ENCODE measurements at regions not wholly inside any gene's neighbourhood (a gene's known extent, or its start where the extent isn't known, plus 50 kb on each side); places are given as distances from the start of the nearest gene placed in this dataset.

DNA sequence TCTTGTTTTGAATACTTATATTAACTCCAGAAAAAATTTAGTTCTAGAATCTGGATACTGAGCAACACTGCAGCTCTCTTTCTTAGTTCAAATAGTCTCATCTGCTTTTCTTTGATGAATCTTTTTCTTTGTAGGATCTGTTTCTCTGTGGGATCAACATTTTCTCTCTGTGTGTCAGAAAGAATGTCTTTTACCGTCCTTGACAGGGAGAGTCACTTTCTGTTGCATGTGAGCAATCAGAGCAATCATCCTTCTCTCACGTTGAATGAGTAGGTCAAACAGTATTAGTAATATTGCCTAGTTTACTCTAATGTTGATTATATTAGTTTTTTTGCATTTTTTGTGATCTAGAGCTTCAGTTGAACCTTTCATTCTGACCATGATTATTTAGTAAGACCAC is 130.9 kb downstream of the TRMT11 start:
- Mint-ChIP-seq H3K4me1 (peaks cover 9% of the 10 kb centered on the region), H3K9me3 (peaks cover 5% of the 10 kb centered on the region), H3K27me3 (ENCODE audit: low read depth) (no peaks in the 10 kb centered on the region), H3K36me3 (peaks cover 1% of the 10 kb centered on the region), H3K4me3 (no peak overlapping the region), H3K27ac (no peak overlapping the region)
- TF ChIP-seq, protein P1, sequence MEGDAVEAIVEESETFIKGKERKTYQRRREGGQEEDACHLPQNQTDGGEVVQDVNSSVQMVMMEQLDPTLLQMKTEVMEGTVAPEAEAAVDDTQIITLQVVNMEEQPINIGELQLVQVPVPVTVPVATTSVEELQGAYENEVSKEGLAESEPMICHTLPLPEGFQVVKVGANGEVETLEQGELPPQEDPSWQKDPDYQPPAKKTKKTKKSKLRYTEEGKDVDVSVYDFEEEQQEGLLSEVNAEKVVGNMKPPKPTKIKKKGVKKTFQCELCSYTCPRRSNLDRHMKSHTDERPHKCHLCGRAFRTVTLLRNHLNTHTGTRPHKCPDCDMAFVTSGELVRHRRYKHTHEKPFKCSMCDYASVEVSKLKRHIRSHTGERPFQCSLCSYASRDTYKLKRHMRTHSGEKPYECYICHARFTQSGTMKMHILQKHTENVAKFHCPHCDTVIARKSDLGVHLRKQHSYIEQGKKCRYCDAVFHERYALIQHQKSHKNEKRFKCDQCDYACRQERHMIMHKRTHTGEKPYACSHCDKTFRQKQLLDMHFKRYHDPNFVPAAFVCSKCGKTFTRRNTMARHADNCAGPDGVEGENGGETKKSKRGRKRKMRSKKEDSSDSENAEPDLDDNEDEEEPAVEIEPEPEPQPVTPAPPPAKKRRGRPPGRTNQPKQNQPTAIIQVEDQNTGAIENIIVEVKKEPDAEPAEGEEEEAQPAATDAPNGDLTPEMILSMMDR (IDR thresholded peaks at IDR 0.05; ENCODE audit: unreplicated experiment) = no peak
- DNase-seq (ENCODE audit: low spot score in 2 of 2, unreplicated experiment in 2 of 2) = no peak

DNA sequence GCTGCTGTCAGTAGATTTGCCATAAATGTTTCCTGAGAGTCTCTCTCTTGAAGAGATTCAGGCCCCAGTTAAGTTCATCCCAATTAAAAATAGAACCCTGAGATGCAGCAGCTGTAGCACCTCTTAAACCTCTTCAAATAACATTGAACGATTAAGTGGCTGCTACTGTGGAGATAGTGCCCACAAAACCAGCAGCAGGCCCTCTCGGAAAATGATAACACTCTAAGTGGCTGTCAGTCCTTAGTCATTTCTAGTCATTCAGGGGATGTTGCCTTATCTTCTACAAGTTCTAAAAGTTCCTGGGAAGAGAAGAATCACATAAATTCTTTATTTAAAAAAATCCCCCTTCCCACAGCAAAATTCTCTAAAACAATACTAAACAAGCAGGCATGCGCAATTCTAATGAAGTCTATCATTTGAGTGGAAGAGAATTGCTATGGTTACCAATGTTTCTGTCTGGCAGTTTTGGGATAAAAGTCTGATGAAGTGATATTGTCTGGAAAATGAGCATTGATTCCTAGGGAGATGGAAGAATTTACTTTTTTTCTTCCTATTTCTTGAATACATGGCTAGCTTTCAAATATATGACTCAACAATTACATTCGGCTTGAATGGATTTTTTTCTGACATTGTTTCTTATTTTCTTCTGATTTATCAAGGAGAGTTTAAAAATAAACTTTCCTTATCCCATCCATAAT is 131.9 kb downstream of the TRMT11 start:
- H3K36me3 Mint-ChIP-seq = peaks cover 3% of the 10 kb centered on the region
- TF ChIP-seq, protein P1 (IDR thresholded peaks at IDR 0.05; ENCODE audit: unreplicated experiment) = no peak
- H3K4me1 Mint-ChIP-seq = peaks cover 4% of the 10 kb centered on the region
- DNase-seq (ENCODE audit: low spot score in 2 of 2, unreplicated experiment in 2 of 2) = no peak
- no peak overlapping the region for H3K27ac Mint-ChIP-seq
- H3K9me3 Mint-ChIP-seq = peaks cover 6% of the 10 kb centered on the region
- no peak overlapping the region for H3K4me3 Mint-ChIP-seq
- no peaks in the 10 kb centered on the region for H3K27me3 Mint-ChIP-seq (ENCODE audit: low read depth)

DNA sequence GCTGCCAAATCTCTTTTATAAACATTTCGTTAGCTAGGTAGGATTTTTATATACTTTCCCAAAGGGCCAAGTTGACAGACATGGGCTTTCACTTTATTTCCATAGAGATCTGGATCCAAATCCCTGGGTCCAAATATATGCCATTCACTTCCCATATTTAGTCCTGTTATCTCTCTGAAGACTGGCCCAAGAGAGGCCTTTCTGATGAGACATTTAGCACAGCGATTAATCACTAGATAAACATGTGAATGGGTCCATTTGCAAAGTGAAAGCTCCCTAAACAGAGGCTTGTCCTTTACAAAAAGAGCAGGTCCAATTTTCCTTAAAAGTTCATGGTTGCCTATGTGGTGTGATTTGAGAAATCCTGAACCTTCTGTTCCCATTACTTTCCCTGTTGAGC is 132.6 kb downstream of the TRMT11 start:
- no peak overlapping the region for H3K4me3 Mint-ChIP-seq
- peaks cover 3% of the 10 kb centered on the region for H3K36me3 Mint-ChIP-seq
- TF ChIP-seq, protein P1 (IDR thresholded peaks at IDR 0.05; ENCODE audit: unreplicated experiment) = no peak
- H3K9me3 Mint-ChIP-seq = peaks cover 6% of the 10 kb centered on the region
- no peak overlapping the region for H3K27ac Mint-ChIP-seq
- H3K27me3 Mint-ChIP-seq (ENCODE audit: low read depth) = no peaks in the 10 kb centered on the region
- DNase-seq (ENCODE audit: low spot score in 2 of 2, unreplicated experiment in 2 of 2) = no peak
- H3K4me1 Mint-ChIP-seq = peaks cover 4% of the 10 kb centered on the region

DNA sequence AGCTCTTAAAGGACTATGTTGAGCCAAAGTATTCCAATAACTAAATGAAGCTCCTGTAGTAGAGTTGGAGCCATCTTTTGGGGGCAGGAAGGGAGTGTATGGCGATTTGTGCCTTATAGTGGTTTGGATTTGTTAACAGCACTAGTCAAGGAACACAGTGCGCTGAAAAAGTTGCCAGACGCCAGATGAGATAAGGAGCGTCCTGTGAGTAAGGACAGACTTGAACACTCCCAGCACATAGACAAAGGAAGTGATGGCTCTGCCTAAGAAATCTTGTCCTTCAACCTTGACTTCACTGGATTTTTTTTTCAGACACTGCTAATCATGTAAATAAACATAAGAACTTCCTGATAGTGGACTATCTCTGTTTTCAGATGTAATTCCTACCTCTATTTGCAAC is 136.9 kb downstream of the TRMT11 start:
- DNase-seq (ENCODE audit: low spot score in 2 of 2, unreplicated experiment in 2 of 2) = no peak
- Mint-ChIP-seq H3K9me3 (peaks cover 6% of the 10 kb centered on the region), H3K27ac (no peak overlapping the region), H3K36me3 (peaks cover 3% of the 10 kb centered on the region), H3K4me1 (peaks cover 4% of the 10 kb centered on the region), H3K4me3 (no peak overlapping the region), H3K27me3 (ENCODE audit: low read depth) (no peaks in the 10 kb centered on the region)
- TF ChIP-seq, protein P1 (IDR thresholded peaks at IDR 0.05; ENCODE audit: unreplicated experiment) = no peak

DNA sequence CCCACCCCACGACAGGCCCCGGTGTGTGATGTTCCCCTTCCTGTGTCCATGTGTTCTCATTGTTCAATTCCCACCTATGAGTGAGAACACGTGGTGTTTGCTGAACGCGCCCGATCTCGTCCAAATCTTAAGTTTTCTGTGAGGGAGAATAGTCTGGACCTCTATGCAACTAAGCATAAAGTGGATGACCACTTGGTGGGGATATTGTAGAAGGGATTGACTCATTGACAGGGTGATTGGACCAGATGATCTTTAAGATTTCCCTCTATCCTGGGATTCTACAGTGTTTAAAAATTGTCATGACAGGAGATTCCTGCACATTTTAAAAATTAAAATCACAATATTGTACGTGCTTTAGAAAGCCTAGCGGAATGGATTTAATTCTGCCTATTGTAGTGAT is 141.3 kb downstream of the TRMT11 start:
- Mint-ChIP-seq H3K27me3 (ENCODE audit: low read depth) (no peaks in the 10 kb centered on the region), H3K4me1 (no peaks in the 10 kb centered on the region), H3K4me3 (no peak overlapping the region), H3K9me3 (no peaks in the 10 kb centered on the region), H3K36me3 (peaks cover 7% of the 10 kb centered on the region), H3K27ac (no peak overlapping the region)
- TF ChIP-seq, protein P1 (IDR thresholded peaks at IDR 0.05; ENCODE audit: unreplicated experiment) = no peak
- DNase-seq (ENCODE audit: low spot score in 2 of 2, unreplicated experiment in 2 of 2) = no peak
